Transverse colon (tissue), 4 donors: ENCODE measurements at regions not wholly inside any gene's neighbourhood (a gene's known extent, or its start where the extent isn't known, plus 50 kb on each side); places are given as distances from the start of the nearest gene placed in this dataset.

ENCODE experiments used
- EP300 ChIP-seq: sonication (generic); formaldehyde crosslinking; IDR thresholded peaks from one replicate; pipeline ENCODE4 v1.6.1; 2017; ENCODE audit warnings: antibody characterized with exemption, low read depth
- POLR2A ChIP-seq: fragments of 450-650 bp; IDR thresholded peaks from one replicate; pipeline ENCODE4 v1.6.1; 2016; ENCODE audit warnings: antibody characterized with exemption, mild to moderate bottlenecking, moderate library complexity
- POLR2AphosphoS5 ChIP-seq, 3 donors: sonication (generic); formaldehyde crosslinking; IDR thresholded peaks; one replicate each; pipeline ENCODE4 v1.6.1; 2016; ENCODE audit warnings: antibody characterized with exemption in 3 of 3
- TF ChIP-seq, protein P1 (sequence below), 5 experiments: fragments of 200-600 bp in 3 of 5; fragments of 450-650 bp in 2 of 5; sonication (generic) in 3 of 5; IDR thresholded peaks; 1 replicate in 2 of 5; 2 replicates in 3 of 5; pipeline ENCODE4 v1.5.1; 2016 to 2017; ENCODE audit warnings: antibody characterized with exemption in 5 of 5, inconsistent platforms in 3 of 5, mild to moderate bottlenecking in 2 of 5, moderate library complexity in 1 of 5

GRCh38 chr1:68317543-68317942, 85.2 kb upstream of the WLS start:
- TF ChIP-seq, protein P1, sequence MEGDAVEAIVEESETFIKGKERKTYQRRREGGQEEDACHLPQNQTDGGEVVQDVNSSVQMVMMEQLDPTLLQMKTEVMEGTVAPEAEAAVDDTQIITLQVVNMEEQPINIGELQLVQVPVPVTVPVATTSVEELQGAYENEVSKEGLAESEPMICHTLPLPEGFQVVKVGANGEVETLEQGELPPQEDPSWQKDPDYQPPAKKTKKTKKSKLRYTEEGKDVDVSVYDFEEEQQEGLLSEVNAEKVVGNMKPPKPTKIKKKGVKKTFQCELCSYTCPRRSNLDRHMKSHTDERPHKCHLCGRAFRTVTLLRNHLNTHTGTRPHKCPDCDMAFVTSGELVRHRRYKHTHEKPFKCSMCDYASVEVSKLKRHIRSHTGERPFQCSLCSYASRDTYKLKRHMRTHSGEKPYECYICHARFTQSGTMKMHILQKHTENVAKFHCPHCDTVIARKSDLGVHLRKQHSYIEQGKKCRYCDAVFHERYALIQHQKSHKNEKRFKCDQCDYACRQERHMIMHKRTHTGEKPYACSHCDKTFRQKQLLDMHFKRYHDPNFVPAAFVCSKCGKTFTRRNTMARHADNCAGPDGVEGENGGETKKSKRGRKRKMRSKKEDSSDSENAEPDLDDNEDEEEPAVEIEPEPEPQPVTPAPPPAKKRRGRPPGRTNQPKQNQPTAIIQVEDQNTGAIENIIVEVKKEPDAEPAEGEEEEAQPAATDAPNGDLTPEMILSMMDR (IDR thresholded peaks at IDR 0.05), result no peak
- no peak for TF ChIP-seq POLR2A
- no peak for TF ChIP-seq POLR2AphosphoS5 (IDR thresholded peaks at IDR 0.05)
- no peak for TF ChIP-seq EP300
